ENCODE measurements at regions not wholly inside any gene's neighbourhood (a gene's known extent, or its start where the extent isn't known, plus 50 kb on each side); places are given as distances from the start of the nearest gene placed in this dataset.

DNA sequence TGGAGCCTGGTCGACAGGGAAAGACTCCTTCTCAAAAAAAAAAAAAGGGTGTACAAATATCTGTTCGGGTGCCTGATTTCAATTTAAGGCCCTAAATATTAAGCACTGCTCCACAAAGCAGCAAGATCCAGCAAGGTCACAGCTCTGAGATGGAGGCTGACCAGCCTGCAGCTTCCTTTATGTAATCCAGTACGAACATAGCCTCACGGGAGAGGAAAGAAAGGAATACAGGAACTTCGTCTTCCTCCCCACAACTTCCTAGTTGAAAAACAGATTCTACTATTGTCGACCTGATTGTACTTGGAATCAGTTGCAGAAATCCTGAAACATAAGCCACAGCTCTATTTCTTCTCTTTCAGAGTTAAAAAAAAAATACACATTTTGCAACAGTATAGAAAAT, 53.5 kb upstream of the TBC1D9 start:
- DNase-seq (ENCODE audit: low read depth) = no peak
- no peak overlapping the region for H3K4me3 ChIP-seq (ENCODE audit: low read depth, low read length)

DNA sequence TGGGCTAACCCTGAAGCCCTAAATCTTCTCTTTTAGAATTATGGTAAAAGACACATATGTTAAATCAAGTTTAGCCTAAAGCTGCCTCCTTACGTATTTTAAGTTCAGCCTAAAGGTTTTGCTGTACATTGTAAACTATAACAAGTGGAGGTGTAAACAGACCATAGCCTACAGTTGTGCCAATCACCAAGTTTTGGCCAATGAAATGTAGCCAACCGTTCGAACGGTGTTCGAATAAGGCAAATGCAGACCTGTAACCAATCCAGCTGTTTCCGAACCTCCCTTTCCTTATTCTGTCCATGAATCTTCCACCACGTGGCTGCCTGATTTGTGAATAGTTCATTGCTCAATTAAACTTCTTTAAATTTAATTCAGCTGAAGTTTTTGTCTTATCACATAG, 52.1 kb upstream of the TBC1D9 start:
- no peak overlapping the region for H3K4me3 ChIP-seq (ENCODE audit: low read depth, low read length)
- no peak for DNase-seq (ENCODE audit: low read depth)

DNA sequence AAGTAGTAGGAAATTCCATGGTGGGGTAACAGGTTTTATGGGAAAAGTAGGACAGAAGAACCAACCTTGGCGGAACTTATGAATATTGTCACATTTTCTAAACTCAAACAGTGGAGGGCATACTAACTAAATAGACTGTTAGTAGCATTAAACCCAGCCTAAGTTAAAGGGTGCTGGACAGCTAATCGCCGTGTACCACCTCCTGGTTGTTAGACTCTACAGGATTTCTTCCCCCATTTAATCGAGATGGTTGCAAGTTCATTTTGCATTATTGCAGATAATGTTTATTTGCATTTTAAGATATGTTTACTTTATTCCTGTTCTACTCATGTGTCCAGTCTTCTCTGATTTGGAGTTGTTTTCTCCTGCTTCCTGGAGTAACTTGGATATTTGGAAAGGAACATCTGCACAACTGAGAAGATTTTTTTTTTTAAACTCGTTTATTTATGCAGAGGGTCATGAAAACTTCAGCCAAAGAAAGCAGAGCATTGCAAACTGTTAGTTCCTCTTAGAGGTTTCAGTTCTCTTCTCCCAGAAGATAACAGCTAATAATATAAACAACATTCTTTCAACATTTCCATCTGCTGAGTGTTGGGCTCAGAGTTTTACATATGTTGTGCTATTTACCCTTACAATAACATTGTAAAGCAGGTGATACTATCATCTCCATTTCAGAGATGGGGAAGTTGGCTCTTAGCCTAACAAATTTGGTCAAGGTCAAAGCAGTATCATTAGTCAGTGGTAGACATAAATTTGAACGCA, 51.5 kb upstream of the TBC1D9 start:
- no peak overlapping the region for H3K4me3 ChIP-seq (ENCODE audit: low read depth, low read length)
- peak; percentile 6 for DNase-seq (ENCODE audit: low read depth)

DNA sequence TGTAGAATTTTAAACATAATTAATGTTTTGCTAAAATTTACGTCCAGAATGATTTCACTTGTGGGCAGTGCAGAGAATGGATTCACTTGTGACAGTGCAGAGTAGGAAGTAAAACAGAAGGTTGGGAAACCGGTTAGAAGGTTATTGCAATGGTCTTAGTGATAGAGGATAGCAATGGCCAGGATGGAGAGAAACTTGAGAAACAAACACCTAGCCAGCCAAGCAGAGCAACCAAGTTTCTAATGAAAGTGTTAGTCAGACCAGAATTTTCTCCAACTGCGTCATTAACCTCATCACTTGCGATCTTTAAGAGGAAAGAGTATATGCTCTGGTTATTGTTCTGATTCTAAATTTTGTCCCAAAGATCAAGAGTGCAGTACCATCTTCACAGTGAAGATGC, 50.0 kb upstream of the TBC1D9 start:
- no peak overlapping the region for H3K4me3 ChIP-seq (ENCODE audit: low read depth, low read length)
- no peak for DNase-seq (ENCODE audit: low read depth)
